MCF 10A (cell line): ENCODE measurements at regions not wholly inside any gene's neighbourhood (a gene's known extent, or its start where the extent isn't known, plus 50 kb on each side); places are given as distances from the start of the nearest gene placed in this dataset.

Experiments used
- BruUV-seq: library from RNA; stranded (reverse); fragments of 400-500 nt; replicated peaks from 2 replicates; lab custom pipeline; 2021; lab: Mats Ljungman, UMichigan
- CTCF ChIA-PET: fragments of 300-600 bp; sonication (Branson Sonifier 250); formaldehyde crosslinking; extraction: SDS; loops from one replicate; lab custom pipeline; 2021; ENCODE audit warnings: antibody characterized with exemption, inconsistent platforms; lab: Yijun Ruan, JAX
- POLR2A ChIA-PET: fragments of 300-600, 350-650 bp; sonication (Branson Sonifier 250); formaldehyde crosslinking; extraction: SDS; loops from one replicate; lab custom pipeline; 2020; ENCODE audit warnings: antibody characterized with exemption, inconsistent platforms; lab: Yijun Ruan, JAX
- DNase-seq: peaks from one replicate; pipeline ENCODE4 v3.0.0-alpha.2; 2018; ENCODE audit not compliant: unreplicated experiment
- H3K27ac Mint-ChIP-seq: one replicate; pipeline ENCODE4 v1.8.0; 2022; ENCODE audit warnings: mild to moderate bottlenecking, low read depth, mixed read lengths; ENCODE audit not compliant: unreplicated experiment
- H3K27me3 Mint-ChIP-seq: one replicate; pipeline ENCODE4 v1.8.0; 2022; ENCODE audit warnings: mixed read lengths; ENCODE audit not compliant: insufficient read depth, unreplicated experiment
- H3K36me3 Mint-ChIP-seq: one replicate; pipeline ENCODE4 v1.8.0; 2022; ENCODE audit warnings: mild to moderate bottlenecking, moderate library complexity, mixed read lengths; ENCODE audit not compliant: insufficient read depth, unreplicated experiment
- H3K4me1 Mint-ChIP-seq: one replicate; pipeline ENCODE4 v1.8.0; 2022; ENCODE audit warnings: mixed read lengths; ENCODE audit not compliant: insufficient read depth, unreplicated experiment
- H3K4me3 Mint-ChIP-seq: one replicate; pipeline ENCODE4 v1.8.0; 2022; ENCODE audit warnings: mild to moderate bottlenecking, moderate library complexity, mixed read lengths; ENCODE audit not compliant: unreplicated experiment
- H3K9me3 Mint-ChIP-seq: one replicate; pipeline ENCODE4 v1.8.0; 2022; ENCODE audit warnings: mixed read lengths; ENCODE audit not compliant: unreplicated experiment
- intact Hi-C: fragments of 100-400 bp; cut with micrococcal nuclease; formaldehyde crosslinking; loops from 2 replicates; pipeline ENCODE4 v1.14.1; 2022
- TF ChIP-seq, protein P1 (sequence below): fragments of 200-600 bp; IDR thresholded peaks from one replicate; pipeline ENCODE4 v1.8.0; 2022; ENCODE audit warnings: antibody characterized with exemption, mild to moderate bottlenecking; ENCODE audit not compliant: unreplicated experiment

GRCh38 chr10:128928231-128928836 lies 538.7 kb upstream of the MGMT start:
- Mint-ChIP-seq H3K9me3 (peaks cover 22% of the 10 kb centered on the region), H3K4me1 (peaks cover 16% of the 10 kb centered on the region)
- TF ChIP-seq, protein P1, sequence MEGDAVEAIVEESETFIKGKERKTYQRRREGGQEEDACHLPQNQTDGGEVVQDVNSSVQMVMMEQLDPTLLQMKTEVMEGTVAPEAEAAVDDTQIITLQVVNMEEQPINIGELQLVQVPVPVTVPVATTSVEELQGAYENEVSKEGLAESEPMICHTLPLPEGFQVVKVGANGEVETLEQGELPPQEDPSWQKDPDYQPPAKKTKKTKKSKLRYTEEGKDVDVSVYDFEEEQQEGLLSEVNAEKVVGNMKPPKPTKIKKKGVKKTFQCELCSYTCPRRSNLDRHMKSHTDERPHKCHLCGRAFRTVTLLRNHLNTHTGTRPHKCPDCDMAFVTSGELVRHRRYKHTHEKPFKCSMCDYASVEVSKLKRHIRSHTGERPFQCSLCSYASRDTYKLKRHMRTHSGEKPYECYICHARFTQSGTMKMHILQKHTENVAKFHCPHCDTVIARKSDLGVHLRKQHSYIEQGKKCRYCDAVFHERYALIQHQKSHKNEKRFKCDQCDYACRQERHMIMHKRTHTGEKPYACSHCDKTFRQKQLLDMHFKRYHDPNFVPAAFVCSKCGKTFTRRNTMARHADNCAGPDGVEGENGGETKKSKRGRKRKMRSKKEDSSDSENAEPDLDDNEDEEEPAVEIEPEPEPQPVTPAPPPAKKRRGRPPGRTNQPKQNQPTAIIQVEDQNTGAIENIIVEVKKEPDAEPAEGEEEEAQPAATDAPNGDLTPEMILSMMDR = no peak

GRCh38 chr10:128929131-128929530 lies 537.9 kb upstream of the MGMT start:
- intact Hi-C loops = no loop called here
- Mint-ChIP-seq H3K4me1 (peaks cover 16% of the 10 kb centered on the region), H3K9me3 (peaks cover 14% of the 10 kb centered on the region), H3K36me3 (peaks cover 6% of the 10 kb centered on the region), H3K27me3 (no peaks in the 10 kb centered on the region), H3K4me3 (no peak overlapping the region), H3K27ac (no peak overlapping the region)
- ChIA-PET CTCF (no interaction called here), POLR2A (no interaction called here)
- no TSS peak for BruUV-seq
- DNase-seq = no peak
- TF ChIP-seq, protein P1 = no peak

More at GRCh38 chr10:128928231-128928836, 538.7 kb upstream of the MGMT start:
- Mint-ChIP-seq H3K27me3 (no peaks in the 10 kb centered on the region), H3K27ac (no peak overlapping the region), H3K4me3 (no peak overlapping the region), H3K36me3 (peaks cover 6% of the 10 kb centered on the region)
- ChIA-PET POLR2A (interaction anchor here (0.5 to 0.7 kb wide), 2 partner anchors 510 to 1183 kb away, joined by 3 read pairs; no protein-coding TSS in a partner anchor), CTCF (no interaction called here)
- DNase-seq = no peak
- BruUV-seq = no TSS peak
- intact Hi-C loops = no loop called here

DNA sequence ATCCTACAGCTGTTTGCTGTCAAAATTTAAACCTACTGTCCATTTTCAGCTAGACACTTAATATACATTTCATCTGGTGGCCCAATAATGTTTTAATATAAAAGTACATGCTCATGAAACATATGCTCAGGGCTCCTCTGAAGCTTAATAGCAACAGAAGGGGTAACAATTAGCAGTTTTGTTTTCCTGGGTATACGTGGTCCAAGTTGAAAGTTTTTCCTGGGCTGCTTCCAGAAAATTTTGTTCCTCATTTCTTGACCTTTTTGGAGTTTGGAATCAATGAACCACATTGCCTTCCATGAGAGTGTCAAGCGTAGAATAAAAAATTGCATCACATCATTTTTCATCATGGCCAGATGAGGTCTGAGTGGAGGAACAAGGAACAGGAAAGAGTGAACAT lies 537.3 kb upstream of the MGMT start:
- H3K27ac Mint-ChIP-seq = no peak overlapping the region
- TF ChIP-seq, protein P1 = no peak
- no TSS peak for BruUV-seq
- DNase-seq = no peak
- ChIA-PET CTCF (interaction anchor here (0.5 to 0.6 kb wide), 2 partner anchors 7 to 1095 kb away, joined by 3 to 4 read pairs; no protein-coding TSS in a partner anchor), POLR2A (no interaction called here)
- peaks cover 7% of the 10 kb centered on the region for H3K9me3 Mint-ChIP-seq
- intact Hi-C loops = no loop called here
- H3K4me1 Mint-ChIP-seq = peaks cover 16% of the 10 kb centered on the region
- peaks cover 6% of the 10 kb centered on the region for H3K36me3 Mint-ChIP-seq
- H3K27me3 Mint-ChIP-seq = no peaks in the 10 kb centered on the region
- H3K4me3 Mint-ChIP-seq = no peak overlapping the region

DNA sequence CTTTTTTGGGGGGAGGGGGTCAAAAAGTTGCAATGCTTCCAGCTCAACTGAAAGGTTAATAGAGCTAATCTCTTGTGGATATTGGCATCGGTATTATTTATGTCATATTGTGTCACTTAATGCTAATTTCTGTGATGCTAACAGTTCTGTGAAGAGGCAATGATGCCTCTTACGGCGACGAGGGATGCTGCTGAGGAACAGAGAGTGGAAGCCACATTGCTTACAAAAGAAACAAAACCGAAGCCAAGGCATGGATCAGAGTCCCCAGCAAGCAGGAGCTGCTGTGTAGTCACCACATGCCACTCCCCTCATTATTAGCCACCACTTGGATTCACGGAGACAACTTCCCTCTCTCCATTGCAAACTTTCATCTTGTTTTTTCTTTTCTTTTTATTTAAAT lies 536.5 kb upstream of the MGMT start:
- POLR2A ChIA-PET = interaction anchor here (0.8 kb wide), 1 partner anchor 11 kb away, joined by 3 read pairs; no protein-coding TSS in a partner anchor
- intact Hi-C loops = no loop called here
- CTCF ChIA-PET = interaction anchor here (0.6 kb wide), 1 partner anchor 8 kb away, joined by 4 read pairs; no protein-coding TSS in a partner anchor

More for the DNA sequence above, 536.5 kb upstream of the MGMT start:
- DNase-seq = no peak
- Mint-ChIP-seq H3K27ac (no peak overlapping the region), H3K36me3 (peaks cover 6% of the 10 kb centered on the region), H3K27me3 (no peaks in the 10 kb centered on the region), H3K9me3 (peaks cover 7% of the 10 kb centered on the region), H3K4me3 (no peak overlapping the region), H3K4me1 (peaks cover 16% of the 10 kb centered on the region)
- TF ChIP-seq, protein P1 = no peak
- BruUV-seq = no TSS peak
